Mesenchymal stem cell (in vitro differentiated cells and primary cell): ENCODE measurements at regions not wholly inside any gene's neighbourhood (a gene's known extent, or its start where the extent isn't known, plus 50 kb on each side); places are given as distances from the start of the nearest gene placed in this dataset.

ENCODE experiments used
- DNase-seq: peaks from one replicate; pipeline ENCODE4 v3.0.0-alpha.2; 2013
- H2AFZ ChIP-seq: one replicate; pipeline ENCODE4 v1.6.1; 2013; ENCODE audit warnings: low read depth, mild to moderate bottlenecking, control low read depth, inconsistent platforms, low read length, moderate library complexity
- H2AK5ac ChIP-seq: 2 replicates; pipeline ENCODE4 v1.6.1; 2013; ENCODE audit warnings: low read length, moderate library complexity, mild to moderate bottlenecking, inconsistent platforms; ENCODE audit not compliant: severe bottlenecking
- H2BK120ac ChIP-seq: one replicate; pipeline ENCODE4 v1.6.1; 2013; ENCODE audit warnings: low read depth, mild to moderate bottlenecking, inconsistent platforms, low read length, moderate library complexity
- H2BK12ac ChIP-seq, 2 experiments: one replicate each; pipeline ENCODE4 v1.6.1; 2013; ENCODE audit warnings: inconsistent platforms in 2 of 2, low read length in 2 of 2, mild to moderate bottlenecking in 2 of 2, moderate library complexity in 2 of 2, control low read depth in 1 of 2
- H2BK15ac ChIP-seq: one replicate; pipeline ENCODE4 v1.6.1; 2013; ENCODE audit warnings: mild to moderate bottlenecking, low read depth, inconsistent platforms; ENCODE audit not compliant: poor library complexity, severe bottlenecking
- H2BK5ac ChIP-seq: 2 replicates; pipeline ENCODE4 v1.6.1; 2013; ENCODE audit warnings: low read depth, mild to moderate bottlenecking, low read length, control low read depth, inconsistent platforms; ENCODE audit not compliant: poor library complexity, severe bottlenecking
- H3K14ac ChIP-seq, 2 experiments: one replicate each; pipeline ENCODE4 v1.6.1; 2013; ENCODE audit warnings: inconsistent platforms in 2 of 2, low read length in 2 of 2, control low read depth in 1 of 2, mild to moderate bottlenecking in 1 of 2, moderate library complexity in 1 of 2
- H3K18ac ChIP-seq, 2 experiments: one replicate each; pipeline ENCODE4 v1.6.1; 2013; ENCODE audit warnings: inconsistent platforms in 2 of 2, low read length in 2 of 2, control low read depth in 1 of 2, low read depth in 1 of 2, mild to moderate bottlenecking in 1 of 2
- H3K23ac ChIP-seq, 2 experiments: one replicate each; pipeline ENCODE4 v1.6.1; 2013; ENCODE audit warnings: inconsistent platforms in 2 of 2, low read length in 2 of 2, mild to moderate bottlenecking in 2 of 2, moderate library complexity in 2 of 2, control low read depth in 1 of 2
- H3K27ac ChIP-seq: 2 replicates; pipeline ENCODE4 v1.5.1; 2013; ENCODE audit warnings: mild to moderate bottlenecking, moderate library complexity, low read length, control low read depth, inconsistent platforms; ENCODE audit not compliant: poor library complexity, severe bottlenecking
- H3K27me3 ChIP-seq, 2 experiments: 2 replicates each; pipeline versions ENCODE4 v1.6.1 to v1.7.0; 2013; ENCODE audit warnings: low read length in 2 of 2, mild to moderate bottlenecking in 2 of 2, moderate library complexity in 2 of 2, control low read depth in 1 of 2, inconsistent platforms in 1 of 2; ENCODE audit not compliant: control insufficient read depth in 1 of 2, insufficient read depth in 1 of 2
- H3K36me3 ChIP-seq, 2 experiments: 2 replicates each; pipeline versions ENCODE4 v1.6.1 to v1.7.0; 2013; ENCODE audit warnings: low read length in 2 of 2, control low read depth in 1 of 2, inconsistent platforms in 1 of 2, low read depth in 1 of 2, mild to moderate bottlenecking in 1 of 2; ENCODE audit not compliant: insufficient read depth in 2 of 2, control insufficient read depth in 1 of 2
- H3K4ac ChIP-seq, 2 experiments: one replicate each; pipeline ENCODE4 v1.6.1; 2013; ENCODE audit warnings: inconsistent platforms in 2 of 2, low read length in 2 of 2, mild to moderate bottlenecking in 2 of 2, moderate library complexity in 2 of 2, control low read depth in 1 of 2, low read depth in 1 of 2
- H3K4me1 ChIP-seq: 2 replicates; pipeline ENCODE4 v1.6.1; 2013; ENCODE audit warnings: low read depth, low read length, control low read depth; ENCODE audit not compliant: control insufficient read depth, insufficient read depth
- H3K4me2 ChIP-seq: 2 replicates; pipeline ENCODE4 v1.6.1; 2013; ENCODE audit warnings: low read length, mild to moderate bottlenecking, inconsistent platforms; ENCODE audit not compliant: poor library complexity, severe bottlenecking
- H3K4me3 ChIP-seq, 2 experiments: 2 replicates each; pipeline versions ENCODE4 v1.5.1 to v1.7.0; 2013; ENCODE audit warnings: low read length in 2 of 2, mild to moderate bottlenecking in 2 of 2, control low read depth in 1 of 2, low read depth in 1 of 2; ENCODE audit not compliant: insufficient read depth in 1 of 2
- H3K79me1 ChIP-seq: replicated peaks from 2 replicates; pipeline ENCODE4 v1.6.1; 2013; ENCODE audit warnings: mild to moderate bottlenecking, control low read depth, low read length, inconsistent platforms; ENCODE audit not compliant: poor library complexity, severe bottlenecking
- H3K9ac ChIP-seq: 2 replicates; pipeline ENCODE4 v1.7.0; 2013; ENCODE audit warnings: mild to moderate bottlenecking, low read length, moderate library complexity
- H3K9me3 ChIP-seq: 2 replicates; pipeline ENCODE4 v1.7.0; 2013; ENCODE audit warnings: mild to moderate bottlenecking, low read length; ENCODE audit not compliant: control insufficient read depth
- H4K8ac ChIP-seq: one replicate; pipeline ENCODE4 v1.6.1; 2013; ENCODE audit warnings: inconsistent platforms, mild to moderate bottlenecking, low read length, moderate library complexity
- H4K91ac ChIP-seq: one replicate; pipeline ENCODE4 v1.6.1; 2013; ENCODE audit warnings: mild to moderate bottlenecking, low read length, inconsistent platforms
- WGBS: methylation state at CpG from one replicate; pipeline ENCODE4 v1.1.7; 2013; ENCODE audit warnings: mixed read lengths; 5-methylcytosine and 5-hydroxymethylcytosine counted together

DNA sequence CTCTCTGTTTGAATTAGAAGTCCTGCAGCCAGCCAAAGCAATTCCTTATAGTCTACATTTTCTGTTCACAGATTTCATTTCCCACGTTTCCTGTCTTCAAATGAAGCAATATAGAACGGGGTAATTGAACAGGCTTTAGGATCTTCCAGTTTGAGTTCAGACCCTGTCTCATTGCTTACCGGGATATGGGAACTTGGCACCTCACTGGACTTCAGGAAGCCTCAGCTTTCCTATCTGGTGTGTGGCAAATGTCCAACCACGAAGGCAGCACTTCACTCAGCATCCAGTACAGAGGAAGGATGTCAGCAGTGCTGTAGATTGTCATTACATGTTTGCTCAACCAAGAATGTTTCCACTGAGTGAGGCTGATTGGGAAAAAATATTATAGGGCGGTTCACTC, 271.1 kb upstream of the ZFP42 start:
- no peak overlapping the region for H2BK12ac ChIP-seq
- H4K91ac ChIP-seq = no peak overlapping the region
- H3K23ac ChIP-seq = no peak overlapping the region
- H3K27me3 ChIP-seq = no peaks in the 10 kb centered on the region
- no peak overlapping the region for H2BK15ac ChIP-seq
- H2BK5ac ChIP-seq = no peak overlapping the region
- H3K4ac ChIP-seq = no peak overlapping the region
- H3K4me2 ChIP-seq = no peak overlapping the region
- H3K4me3 ChIP-seq = no peak overlapping the region
- 81% methylated on average over 4 of the region's 5 CpGs for WGBS
- no peak overlapping the region for H2AFZ ChIP-seq
- no peak overlapping the region for H3K27ac ChIP-seq
- H3K9me3 ChIP-seq = peaks cover 3% of the 10 kb centered on the region
- no peak overlapping the region for H2AK5ac ChIP-seq
- no peak overlapping the region for H4K8ac ChIP-seq
- H3K18ac ChIP-seq = no peak overlapping the region
- H3K4me1 ChIP-seq = no peaks in the 10 kb centered on the region
- no peaks in the 10 kb centered on the region for H3K79me1 ChIP-seq
- H2BK120ac ChIP-seq = no peak overlapping the region
- H3K14ac ChIP-seq = no peak overlapping the region
- DNase-seq = no peak
- H3K9ac ChIP-seq = no peak overlapping the region
- no peaks in the 10 kb centered on the region for H3K36me3 ChIP-seq

GRCh38 chr4:187726485-187726884, 269.1 kb upstream of the ZFP42 start:
- Histone ChIP-seq H3K14ac (no peak overlapping the region), H3K4me1 (no peaks in the 10 kb centered on the region), H3K4me3 (no peak overlapping the region), H3K27me3 (no peaks in the 10 kb centered on the region), H3K27ac (no peak overlapping the region), H3K79me1 (no peaks in the 10 kb centered on the region), H2AFZ (no peak overlapping the region), H2AK5ac (no peak overlapping the region), H3K4ac (no peak overlapping the region), H3K23ac (no peak overlapping the region), H2BK5ac (no peak overlapping the region), H2BK15ac (no peak overlapping the region), H2BK12ac (no peak overlapping the region), H4K91ac (no peak overlapping the region), H3K4me2 (no peak overlapping the region), H4K8ac (no peak overlapping the region), H3K36me3 (no peaks in the 10 kb centered on the region), H3K9ac (no peak overlapping the region), H3K18ac (no peak overlapping the region), H2BK120ac (no peak overlapping the region), H3K9me3 (peaks cover 20% of the 10 kb centered on the region)
- no peak for DNase-seq
- 87% methylated on average over 5 of the region's 6 CpGs for WGBS

DNA sequence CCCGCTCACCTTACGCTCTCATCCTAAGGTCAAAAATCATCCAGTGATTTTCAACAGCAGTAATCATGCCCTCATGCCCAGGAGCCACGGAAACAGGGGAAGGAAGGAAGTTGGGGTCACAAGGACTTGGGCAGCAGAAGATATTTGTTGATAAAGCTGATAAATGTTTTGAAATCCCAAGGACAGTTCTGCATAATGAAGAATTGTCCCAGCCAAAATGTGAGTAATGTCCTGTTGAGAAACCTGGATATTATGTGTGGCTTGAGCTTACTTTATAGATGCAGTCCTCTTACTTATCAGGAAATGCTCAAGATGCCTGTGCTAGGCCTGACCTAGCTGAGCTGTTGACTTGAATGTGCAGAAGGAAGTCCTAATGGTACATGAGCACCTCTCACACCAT, 263.0 kb upstream of the ZFP42 start:
- Histone ChIP-seq H3K9ac (no peak overlapping the region), H2BK12ac (no peak overlapping the region), H3K27ac (no peak overlapping the region), H3K79me1 (no peaks in the 10 kb centered on the region), H4K8ac (no peak overlapping the region), H2BK5ac (no peak overlapping the region), H2BK15ac (no peak overlapping the region), H2BK120ac (no peak overlapping the region), H4K91ac (no peak overlapping the region), H2AK5ac (no peak overlapping the region), H3K4me1 (no peaks in the 10 kb centered on the region), H3K36me3 (no peaks in the 10 kb centered on the region), H3K4me3 (no peak overlapping the region), H2AFZ (no peak overlapping the region), H3K4ac (no peak overlapping the region), H3K27me3 (no peaks in the 10 kb centered on the region), H3K14ac (no peak overlapping the region), H3K9me3 (peaks cover 28% of the 10 kb centered on the region), H3K4me2 (no peak overlapping the region), H3K18ac (no peak overlapping the region), H3K23ac (no peak overlapping the region)
- 82% methylated on average over 3 of the region's 3 CpGs for WGBS
- peak; percentile 1 for DNase-seq

- H3K9ac ChIP-seq = no peak overlapping the region
- H3K36me3 ChIP-seq = no peaks in the 10 kb centered on the region
- no peaks in the 10 kb centered on the region for H3K79me1 ChIP-seq
- no peak overlapping the region for H3K27ac ChIP-seq
- H4K91ac ChIP-seq = no peak overlapping the region
- no peak overlapping the region for H2BK120ac ChIP-seq
- H3K14ac ChIP-seq = no peak overlapping the region
- H2BK5ac ChIP-seq = no peak overlapping the region
- H2BK15ac ChIP-seq = no peak overlapping the region
- H3K27me3 ChIP-seq = no peaks in the 10 kb centered on the region
- H4K8ac ChIP-seq = no peak overlapping the region
- no peak overlapping the region for H2AFZ ChIP-seq
- no peak overlapping the region for H3K4me2 ChIP-seq
- no peak overlapping the region for H3K23ac ChIP-seq
- no peak for DNase-seq
- no peak overlapping the region for H2BK12ac ChIP-seq
- no peaks in the 10 kb centered on the region for H3K4me1 ChIP-seq
- no peak overlapping the region for H3K4ac ChIP-seq
- 97% methylated on average over 1 of the region's 1 CpG for WGBS
- H3K9me3 ChIP-seq = peaks cover 31% of the 10 kb centered on the region
- H3K4me3 ChIP-seq = no peak overlapping the region
- H3K18ac ChIP-seq = no peak overlapping the region
- no peak overlapping the region for H2AK5ac ChIP-seq
Observed at GRCh38 chr4:187739771-187740170, 255.8 kb upstream of the ZFP42 start.
